ENCODE measurements at regions not wholly inside any gene's neighbourhood (a gene's known extent, or its start where the extent isn't known, plus 50 kb on each side); places are given as distances from the start of the nearest gene placed in this dataset.

GRCh38 chr16:86810062-86810461 lies 231.7 kb downstream of the FOXL1 start:
- DNase-seq, result no peak

- no peak for DNase-seq
Measured at GRCh38 chr16:86812363-86812970, 234.1 kb downstream of the FOXL1 start.

GRCh38 chr16:86814256-86814655 lies 235.9 kb downstream of the FOXL1 start:
- DNase-seq, result no peak

- DNase-seq, result no peak
Measured at GRCh38 chr16:86816930-86817625, 238.7 kb downstream of the FOXL1 start.

- no peak for DNase-seq
Measured at GRCh38 chr16:86818671-86819532, 240.6 kb downstream of the FOXL1 start.

- no peak for DNase-seq
Measured at GRCh38 chr16:86819533-86819892, 241.2 kb downstream of the FOXL1 start.

- DNase-seq, result no peak
Measured at GRCh38 chr16:86821895-86822294, 243.5 kb downstream of the FOXL1 start.

- DNase-seq, result no peak
Measured at GRCh38 chr16:86823125-86823524, 244.8 kb downstream of the FOXL1 start.

- DNase-seq, result no peak
Measured at GRCh38 chr16:86823888-86824671, 245.7 kb downstream of the FOXL1 start.

- DNase-seq, result no peak
Measured at GRCh38 chr16:86824751-86825296, 246.5 kb downstream of the FOXL1 start.

- DNase-seq, result no peak
Measured at GRCh38 chr16:86825631-86826030, 247.3 kb downstream of the FOXL1 start.

GRCh38 chr16:86826941-86827340 lies 248.6 kb downstream of the FOXL1 start:
- no peak for DNase-seq

GRCh38 chr16:86827521-86827920 lies 249.2 kb downstream of the FOXL1 start:
- DNase-seq, result no peak

- no peak for DNase-seq
Measured at GRCh38 chr16:86828202-86828601, 249.9 kb downstream of the FOXL1 start.

GRCh38 chr16:86828653-86829052 lies 250.3 kb downstream of the FOXL1 start:
- DNase-seq, result no peak

GRCh38 chr16:86831366-86831765 lies 253.0 kb downstream of the FOXL1 start:
- DNase-seq, result no peak

GRCh38 chr16:86833136-86833535 lies 254.8 kb downstream of the FOXL1 start:
- DNase-seq, result no peak

GRCh38 chr16:86834451-86835035 lies 256.2 kb downstream of the FOXL1 start:
- DNase-seq, result no peak

GRCh38 chr16:86835982-86836381 lies 257.6 kb downstream of the FOXL1 start:
- DNase-seq, result no peak

- DNase-seq, result no peak
Measured at GRCh38 chr16:86836503-86837129, 258.3 kb downstream of the FOXL1 start.

GRCh38 chr16:86843812-86844211 lies 265.5 kb downstream of the FOXL1 start:
- no peak for DNase-seq

GRCh38 chr16:86844695-86845094 lies 266.3 kb downstream of the FOXL1 start:
- DNase-seq, result no peak
